GM12864 (cell line): ENCODE measurements at regions not wholly inside any gene's neighbourhood (a gene's known extent, or its start where the extent isn't known, plus 50 kb on each side); places are given as distances from the start of the nearest gene placed in this dataset.

Experiments
- DNase-seq: peaks from one replicate; pipeline ENCODE4 v3.0.0-alpha.2; 2011; ENCODE audit warnings: low read depth
- H3K4me3 ChIP-seq: 2 replicates; pipeline ENCODE4 v1.5.1; 2011; ENCODE audit warnings: mild to moderate bottlenecking, low read depth, low read length, control low read depth
- CTCF ChIP-seq: IDR thresholded peaks from 2 replicates; pipeline ENCODE4 v1.5.1; 2011; ENCODE audit warnings: low read depth, mild to moderate bottlenecking, moderate library complexity, low read length, control low read depth, inconsistent platforms; ENCODE audit errors: missing control alignments

DNA sequence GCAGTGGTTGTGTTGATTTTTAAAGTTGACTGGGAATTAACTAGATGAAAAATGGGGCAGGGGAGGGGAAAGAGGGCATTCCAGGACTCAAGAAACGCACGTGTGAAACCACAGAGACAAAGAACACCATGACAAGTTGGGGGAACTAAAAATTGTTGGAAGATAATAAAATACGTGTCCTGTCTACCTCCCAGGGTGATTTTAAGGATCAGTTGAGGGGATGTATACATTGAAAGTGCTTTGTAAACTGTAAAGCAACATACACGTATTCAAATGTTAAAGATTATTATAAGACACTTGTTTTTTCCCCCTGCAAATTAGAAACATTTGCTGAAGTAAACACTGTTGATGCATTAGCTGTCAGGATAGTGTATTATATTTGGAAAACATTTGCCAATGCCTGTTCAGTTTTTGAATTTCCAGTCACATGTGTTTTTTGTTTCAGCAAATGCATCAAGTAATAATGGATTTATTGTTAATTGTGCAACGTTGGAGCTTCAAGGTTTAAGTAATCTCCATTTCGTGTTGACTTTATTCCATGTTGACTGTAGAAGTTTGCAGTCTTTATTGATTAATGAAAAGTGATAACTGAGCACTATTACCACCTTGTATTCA lies 412.7 kb downstream of the ACTL7B start:
- no peak for TF ChIP-seq CTCF
- H3K4me3 ChIP-seq = no peak overlapping the region
- no peak for DNase-seq

DNA sequence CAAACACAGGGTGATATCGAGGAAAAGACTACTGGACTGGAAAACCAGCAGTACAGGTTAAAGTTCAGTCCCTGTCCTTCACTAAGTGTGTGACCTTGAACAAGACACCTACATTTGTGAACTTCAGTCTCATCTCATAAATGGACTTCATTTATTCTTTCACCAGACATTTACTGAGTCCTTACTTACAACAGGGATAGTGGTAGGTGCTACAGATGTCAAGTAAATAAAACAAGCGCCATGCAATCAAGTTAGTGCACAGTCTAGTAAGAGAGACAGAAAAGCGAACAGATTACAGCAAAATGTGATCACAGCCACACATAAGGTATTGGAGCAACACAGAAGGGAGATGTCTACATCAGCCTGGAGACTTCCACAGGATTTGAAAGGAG lies 413.2 kb downstream of the ACTL7B start:
- DNase-seq = no peak
- H3K4me3 ChIP-seq = no peak overlapping the region
- no peak for TF ChIP-seq CTCF

DNA sequence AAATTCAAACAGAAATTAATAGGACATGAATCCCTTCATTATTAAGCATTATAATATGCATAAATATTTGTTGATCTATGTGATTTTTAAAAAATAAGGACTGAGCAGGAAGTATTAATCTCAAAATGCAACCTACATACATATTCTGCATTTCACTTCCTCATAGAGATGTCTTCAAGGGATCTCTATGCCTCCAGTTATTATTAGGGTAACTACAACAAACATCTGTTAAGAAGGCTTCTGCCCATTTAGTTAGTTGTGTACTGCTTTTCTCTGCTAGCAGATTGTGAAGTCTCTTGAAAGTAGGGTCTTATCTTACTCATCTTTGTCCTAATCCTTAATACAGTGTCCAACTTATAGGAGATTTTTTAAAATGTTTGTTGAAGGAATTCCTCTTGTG lies 414.1 kb downstream of the ACTL7B start:
- TF ChIP-seq CTCF = no peak
- H3K4me3 ChIP-seq = no peak overlapping the region
- DNase-seq = no peak

GRCh38 chr9:108441251-108441650 lies 414.5 kb downstream of the ACTL7B start:
- no peak for TF ChIP-seq CTCF
- no peak for DNase-seq
- no peak overlapping the region for H3K4me3 ChIP-seq

GRCh38 chr9:108439947-108440346 lies 415.8 kb downstream of the ACTL7B start:
- DNase-seq = no peak
- no peak for TF ChIP-seq CTCF

DNA sequence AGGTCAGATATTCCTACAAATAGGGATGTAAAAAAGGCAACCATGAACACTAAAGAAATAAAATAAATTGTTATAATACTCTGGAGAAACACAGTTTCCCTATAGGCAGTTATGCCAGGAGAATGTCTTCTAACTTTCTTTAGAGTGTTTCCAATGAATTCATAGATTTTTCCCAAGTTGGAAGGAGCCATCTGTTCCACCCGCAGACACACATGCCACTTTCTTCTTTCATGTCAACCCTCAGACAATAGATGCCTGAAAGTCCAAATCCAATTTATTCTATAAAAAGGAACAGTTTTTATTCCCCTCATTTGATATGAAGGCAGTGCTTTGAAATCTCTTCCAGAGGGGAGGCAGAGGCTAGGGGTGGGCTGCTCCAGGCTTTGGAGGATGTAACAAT lies 418.1 kb downstream of the ACTL7B start:
- no peak for TF ChIP-seq CTCF
- no peak overlapping the region for H3K4me3 ChIP-seq
- no peak for DNase-seq

More at GRCh38 chr9:108439947-108440346, 415.8 kb downstream of the ACTL7B start:
- H3K4me3 ChIP-seq = no peak overlapping the region

DNA sequence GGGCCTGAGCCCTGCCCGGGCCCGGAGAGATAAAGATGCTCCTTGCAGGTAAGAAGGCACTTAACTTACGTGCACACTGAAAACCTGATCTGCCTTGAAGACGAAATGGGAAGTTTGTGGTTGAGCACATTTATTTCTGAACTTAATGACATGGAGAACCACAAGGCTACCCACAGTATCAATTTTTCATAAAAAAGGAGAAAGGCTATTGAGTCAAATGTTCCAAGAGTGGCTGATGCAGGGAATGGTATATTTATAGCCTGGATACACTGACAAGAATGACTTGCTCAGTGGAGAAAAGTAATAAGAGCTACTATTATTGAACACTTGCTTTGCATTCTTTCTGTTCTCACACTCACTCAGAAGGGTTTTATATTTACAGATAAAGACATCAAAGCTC lies 419.3 kb downstream of the ACTL7B start:
- no peak overlapping the region for H3K4me3 ChIP-seq
- TF ChIP-seq CTCF = no peak
- no peak for DNase-seq
